Testis (tissue), 2 donors: ENCODE measurements at regions not wholly inside any gene's neighbourhood (a gene's known extent, or its start where the extent isn't known, plus 50 kb on each side); places are given as distances from the start of the nearest gene placed in this dataset.

Experiments
- DNase-seq: peaks from one replicate; pipeline ENCODE4 v3.0.0-alpha.2; 2019
- H3K27ac ChIP-seq, 2 donors: fragments of 200-600 bp; sonication (generic); one replicate each; pipeline ENCODE4 v1.5.1; 2019
- H3K27me3 ChIP-seq: fragments of 200-600 bp; sonication (generic); one replicate; pipeline ENCODE4 v1.5.1; 2019
- H3K36me3 ChIP-seq: fragments of 200-600 bp; sonication (generic); one replicate; pipeline ENCODE4 v1.5.1; 2017; ENCODE audit warnings: low read depth; ENCODE audit errors: missing control alignments
- H3K4me1 ChIP-seq: fragments of 200-600 bp; sonication (generic); one replicate; pipeline ENCODE4 v1.5.1; 2019
- H3K4me3 ChIP-seq, 2 donors: fragments of 200-600 bp; sonication (generic); one replicate each; pipeline ENCODE4 v1.5.1; 2017 to 2019
- H3K9me3 ChIP-seq: fragments of 200-600 bp; sonication (generic); one replicate; pipeline ENCODE4 v1.5.1; 2017
- CTCF ChIP-seq, 3 experiments: fragments of 450-650 bp in 2 of 3; fragments of 200-600 bp in 1 of 3; sonication (generic) in 1 of 3; IDR thresholded peaks; one replicate each; pipeline ENCODE4 v1.5.1; 2016 to 2019; ENCODE audit warnings: antibody characterized with exemption in 3 of 3, mild to moderate bottlenecking in 2 of 3, moderate library complexity in 1 of 3
- POLR2A ChIP-seq: fragments of 450-650 bp; IDR thresholded peaks from one replicate; pipeline ENCODE4 v1.6.1; 2017; ENCODE audit warnings: antibody characterized with exemption, mild to moderate bottlenecking, moderate library complexity
- WGBS, 2 donors: methylation state at CpG; one replicate each; pipeline ENCODE4 v1.1.5; 2018; 5-methylcytosine and 5-hydroxymethylcytosine counted together
- intact Hi-C: fragments of 100-400 bp; cut with DNase I; formaldehyde crosslinking; loops from one replicate; pipeline ENCODE4 v1.15.1; 2023; ENCODE audit warnings: low total_unique reads

GRCh38 chr2:220894069-220894468, 678.0 kb downstream of the EPHA4 start:
- TF ChIP-seq POLR2A (no peak), CTCF (IDR thresholded peaks at IDR 0.05) (no peak)
- intact Hi-C loops: no loop called here
- H3K27me3 ChIP-seq: no peaks in the 10 kb centered on the region
- H3K27ac ChIP-seq: no peak overlapping the region
- no peaks in the 10 kb centered on the region for H3K4me1 ChIP-seq
- no peak overlapping the region for H3K4me3 ChIP-seq
- no peaks in the 10 kb centered on the region for H3K9me3 ChIP-seq
- WGBS, 2 donors: 62 to 67% methylated on average over 1 of the region's 1 CpG
- no peak for DNase-seq
- H3K36me3 ChIP-seq: no peaks in the 10 kb centered on the region

GRCh38 chr2:220899492-220899891, 672.6 kb downstream of the EPHA4 start:
- intact Hi-C loops: no loop called here
- no peaks in the 10 kb centered on the region for H3K9me3 ChIP-seq
- 59 to 72% methylated on average over 1 of the region's 1 CpG for WGBS, 2 donors
- H3K36me3 ChIP-seq: no peaks in the 10 kb centered on the region
- no peak for TF ChIP-seq POLR2A
- no peak for TF ChIP-seq CTCF (IDR thresholded peaks at IDR 0.05)
- H3K4me3 ChIP-seq: no peak overlapping the region
- no peak overlapping the region for H3K27ac ChIP-seq
- DNase-seq: no peak
- no peaks in the 10 kb centered on the region for H3K27me3 ChIP-seq
- no peaks in the 10 kb centered on the region for H3K4me1 ChIP-seq

- no peak for TF ChIP-seq CTCF (IDR thresholded peaks at IDR 0.05)
- TF ChIP-seq POLR2A: no peak
- Histone ChIP-seq H3K27ac (no peak overlapping the region), H3K4me1 (no peaks in the 10 kb centered on the region), H3K27me3 (no peaks in the 10 kb centered on the region), H3K4me3 (no peak overlapping the region), H3K9me3 (no peaks in the 10 kb centered on the region), H3K36me3 (no peaks in the 10 kb centered on the region)
- WGBS, 2 donors: 90 to 91% methylated on average over 2 of the region's 2 CpGs
- DNase-seq: no peak
- intact Hi-C loops: no loop called here
Measured at GRCh38 chr2:220904015-220904414, 668.1 kb downstream of the EPHA4 start.

- intact Hi-C loops: no loop called here
- Histone ChIP-seq H3K9me3 (no peaks in the 10 kb centered on the region), H3K27ac (no peak overlapping the region), H3K27me3 (no peaks in the 10 kb centered on the region), H3K4me3 (no peak overlapping the region), H3K36me3 (no peaks in the 10 kb centered on the region), H3K4me1 (no peaks in the 10 kb centered on the region)
- no peak for DNase-seq
- no peak for TF ChIP-seq CTCF (IDR thresholded peaks at IDR 0.05)
- no peak for TF ChIP-seq POLR2A
Measured at GRCh38 chr2:220913384-220913783, 658.7 kb downstream of the EPHA4 start.

GRCh38 chr2:220915092-220915623, 656.9 kb downstream of the EPHA4 start:
- intact Hi-C loops: no loop called here
- no peak for DNase-seq
- H3K9me3 ChIP-seq: no peaks in the 10 kb centered on the region
- TF ChIP-seq POLR2A (no peak), CTCF (IDR thresholded peaks at IDR 0.05) (no peak)
- no peak overlapping the region for H3K27ac ChIP-seq
- 79 to 81% methylated on average over 2 of the region's 2 CpGs for WGBS, 2 donors
- H3K4me3 ChIP-seq: no peak overlapping the region
- no peaks in the 10 kb centered on the region for H3K4me1 ChIP-seq
- H3K36me3 ChIP-seq: no peaks in the 10 kb centered on the region
- no peaks in the 10 kb centered on the region for H3K27me3 ChIP-seq
